Gastrocnemius medialis (tissue), 4 donors: ENCODE measurements at regions not wholly inside any gene's neighbourhood (a gene's known extent, or its start where the extent isn't known, plus 50 kb on each side); places are given as distances from the start of the nearest gene placed in this dataset.

Experiments used
- ATAC-seq, 2 donors: fragments of 150-250 bp; one replicate each; pipeline ENCODE4 v1.9.1; 2016
- DNase-seq, 2 donors: peaks; one replicate each; pipeline ENCODE4 v3.0.0-alpha.2; 2019
- H3K27ac ChIP-seq, 4 donors: fragments of 200-600 bp; sonication (generic); 1 replicate in 1 of 4; 2 replicates in 3 of 4; pipeline ENCODE4 v1.5.1; 2016 to 2018; ENCODE audit warnings: mild to moderate bottlenecking in 2 of 4, moderate library complexity in 1 of 4
- H3K27me3 ChIP-seq, 3 donors: fragments of 200-600 bp; sonication (generic) in 2 of 3; 1 replicate in 1 of 3; 2 replicates in 2 of 3; pipeline versions ENCODE4 v1.5.1 to v1.6.0; 2016 to 2019; ENCODE audit warnings: mild to moderate bottlenecking in 1 of 3, moderate library complexity in 1 of 3
- H3K36me3 ChIP-seq, 2 donors: fragments of 200-600 bp; sonication (generic) in 1 of 2; one replicate each; pipeline ENCODE4 v1.5.1; 2017 to 2018
- H3K4me1 ChIP-seq, 2 donors: fragments of 200-600 bp; sonication (generic) in 1 of 2; one replicate each; pipeline ENCODE4 v1.5.1; 2016 to 2017; ENCODE audit warnings: mild to moderate bottlenecking in 2 of 2
- H3K4me3 ChIP-seq, 4 donors: fragments of 200-600 bp; sonication (generic) in 3 of 4; 1 replicate in 1 of 4; 2 replicates in 3 of 4; pipeline ENCODE4 v1.5.1; 2016 to 2019; ENCODE audit warnings: mild to moderate bottlenecking in 2 of 4
- H3K9me3 ChIP-seq, 3 donors: fragments of 200-600 bp; sonication (generic) in 2 of 3; 1 replicate in 1 of 3; 2 replicates in 2 of 3; pipeline ENCODE4 v1.5.1; 2016 to 2019
- POLR2A ChIP-seq, 2 donors: fragments of 450-650 bp; IDR thresholded peaks; one replicate each; pipeline ENCODE4 v1.6.1; 2017; ENCODE audit warnings: antibody characterized with exemption in 2 of 2, mild to moderate bottlenecking in 2 of 2, moderate library complexity in 2 of 2
- in situ Hi-C, 4 donors: fragments of 200-750 bp; cut with MboI; loops; one replicate each; pipeline versions ENCODE4 v1.15.0 to v1.8.0; 2017; ENCODE audit warnings: low sequenced_read_pairs in 4 of 4
- intact Hi-C: fragments of 100-400 bp; cut with DNase I; formaldehyde crosslinking; loops from one replicate; pipeline ENCODE4 v1.15.1; 2023; ENCODE audit warnings: low total_unique reads
- TF ChIP-seq, protein P1 (sequence below), 5 experiments: fragments of 450-650 bp in 3 of 5; fragments of 200-600 bp in 2 of 5; sonication (generic) in 2 of 5; IDR thresholded peaks in 4 of 5; conservative IDR thresholded peaks in 1 of 5; 1 replicate in 4 of 5; 2 replicates in 1 of 5; pipeline ENCODE4 v1.5.1; 2016 to 2019; ENCODE audit warnings: antibody characterized with exemption in 5 of 5, mild to moderate bottlenecking in 3 of 5, moderate library complexity in 3 of 5

DNA sequence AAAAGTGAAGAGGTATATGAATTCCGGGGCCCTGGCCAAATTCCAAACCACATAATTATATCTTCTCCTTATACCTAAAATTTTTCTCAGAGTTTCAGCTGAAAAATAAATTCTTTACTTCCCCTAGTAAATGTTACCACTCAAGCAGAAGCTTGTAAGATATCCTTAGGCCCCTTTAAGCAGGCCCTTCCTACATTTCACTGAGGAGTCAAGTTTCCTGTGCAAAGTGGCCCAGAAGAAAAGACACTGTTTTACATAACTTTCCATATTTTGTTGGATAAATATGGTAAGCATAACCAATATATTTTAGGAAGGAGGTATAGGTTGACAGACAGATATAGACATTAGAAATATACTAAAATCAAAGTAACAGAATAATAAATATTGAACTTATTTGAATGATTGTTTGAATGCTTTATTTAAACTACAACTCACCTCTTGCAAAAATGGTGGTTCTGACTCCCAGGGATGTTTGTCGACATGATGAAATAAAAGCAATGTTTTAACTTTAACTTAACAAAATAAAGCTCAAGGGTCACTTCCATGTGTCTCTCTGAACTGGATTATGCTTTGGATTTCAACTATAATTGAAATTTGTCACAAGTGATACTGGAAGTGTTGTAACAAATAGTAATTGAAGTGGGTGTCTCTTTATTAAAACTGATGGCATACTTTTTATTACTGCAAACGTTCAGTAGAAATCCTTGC is 141.2 kb downstream of the SPRY2 start:
- TF ChIP-seq, protein P1, sequence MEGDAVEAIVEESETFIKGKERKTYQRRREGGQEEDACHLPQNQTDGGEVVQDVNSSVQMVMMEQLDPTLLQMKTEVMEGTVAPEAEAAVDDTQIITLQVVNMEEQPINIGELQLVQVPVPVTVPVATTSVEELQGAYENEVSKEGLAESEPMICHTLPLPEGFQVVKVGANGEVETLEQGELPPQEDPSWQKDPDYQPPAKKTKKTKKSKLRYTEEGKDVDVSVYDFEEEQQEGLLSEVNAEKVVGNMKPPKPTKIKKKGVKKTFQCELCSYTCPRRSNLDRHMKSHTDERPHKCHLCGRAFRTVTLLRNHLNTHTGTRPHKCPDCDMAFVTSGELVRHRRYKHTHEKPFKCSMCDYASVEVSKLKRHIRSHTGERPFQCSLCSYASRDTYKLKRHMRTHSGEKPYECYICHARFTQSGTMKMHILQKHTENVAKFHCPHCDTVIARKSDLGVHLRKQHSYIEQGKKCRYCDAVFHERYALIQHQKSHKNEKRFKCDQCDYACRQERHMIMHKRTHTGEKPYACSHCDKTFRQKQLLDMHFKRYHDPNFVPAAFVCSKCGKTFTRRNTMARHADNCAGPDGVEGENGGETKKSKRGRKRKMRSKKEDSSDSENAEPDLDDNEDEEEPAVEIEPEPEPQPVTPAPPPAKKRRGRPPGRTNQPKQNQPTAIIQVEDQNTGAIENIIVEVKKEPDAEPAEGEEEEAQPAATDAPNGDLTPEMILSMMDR (IDR thresholded peaks at IDR 0.05 in 4 of 5, conservative IDR thresholded peaks at IDR 0.05 in 1 of 5): no peak
- no peak for TF ChIP-seq POLR2A (IDR thresholded peaks at IDR 0.05)
- in situ Hi-C loops (no loop called here), intact Hi-C loops (no loop called here)
- no peaks in the 10 kb centered on the region for H3K9me3 ChIP-seq
- no peaks in the 10 kb centered on the region for H3K27me3 ChIP-seq
- no peak overlapping the region for H3K27ac ChIP-seq
- H3K4me3 ChIP-seq: no peak overlapping the region
- ATAC-seq (no peak), DNase-seq (no peak)
- H3K4me1 ChIP-seq: no peaks in the 10 kb centered on the region
- H3K36me3 ChIP-seq: no peaks in the 10 kb centered on the region

DNA sequence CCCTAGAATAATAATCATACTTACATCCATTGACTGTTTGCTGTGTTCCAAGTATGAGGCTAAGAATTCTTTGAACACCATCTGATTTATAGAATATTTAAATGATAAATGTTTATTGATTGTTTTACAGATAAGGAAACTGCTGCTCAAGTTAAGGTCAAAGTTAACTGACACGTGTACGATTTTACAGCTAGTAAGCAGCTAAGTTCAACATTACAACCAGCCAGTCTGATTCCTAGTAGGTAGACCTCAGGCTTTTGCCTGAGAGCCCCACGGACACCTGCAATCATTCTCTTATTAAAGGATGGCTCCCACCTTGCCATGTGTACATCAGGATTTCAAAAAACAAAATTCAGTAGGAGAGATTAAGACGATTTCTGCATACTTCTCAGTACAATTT is 141.9 kb downstream of the SPRY2 start:
- ATAC-seq (no peak), DNase-seq (no peak)
- TF ChIP-seq POLR2A (IDR thresholded peaks at IDR 0.05): no peak
- TF ChIP-seq, protein P1 (IDR thresholded peaks at IDR 0.05 in 4 of 5, conservative IDR thresholded peaks at IDR 0.05 in 1 of 5): no peak
- Histone ChIP-seq H3K4me3 (no peak overlapping the region), H3K4me1 (no peaks in the 10 kb centered on the region), H3K9me3 (no peaks in the 10 kb centered on the region), H3K36me3 (no peaks in the 10 kb centered on the region), H3K27me3 (no peaks in the 10 kb centered on the region), H3K27ac (no peak overlapping the region)
- intact Hi-C loops: no loop called here
- in situ Hi-C loops: no loop called here

DNA sequence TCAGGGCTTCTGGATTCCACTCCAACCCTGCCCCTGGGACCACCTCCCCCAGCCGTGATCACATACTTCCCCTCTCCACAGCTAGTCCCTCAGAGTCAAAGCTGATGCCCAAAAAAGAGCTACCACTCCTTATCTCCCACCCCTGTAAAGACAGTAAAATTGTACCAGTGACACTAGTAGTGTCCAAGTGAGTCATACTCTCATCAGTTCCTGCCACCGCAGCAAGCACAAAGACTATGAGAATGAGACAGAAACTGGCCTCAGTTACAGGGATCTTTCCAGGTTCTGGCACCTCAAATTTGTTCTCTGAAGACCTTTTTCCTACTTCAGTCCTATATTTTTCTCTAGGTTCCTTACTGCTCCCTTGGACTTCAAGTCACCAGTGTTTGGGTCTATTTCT is 144.2 kb downstream of the SPRY2 start:
- Histone ChIP-seq H3K36me3 (no peaks in the 10 kb centered on the region), H3K27ac (no peak overlapping the region), H3K27me3 (no peaks in the 10 kb centered on the region), H3K4me3 (no peak overlapping the region), H3K4me1 (no peaks in the 10 kb centered on the region), H3K9me3 (no peaks in the 10 kb centered on the region)
- ATAC-seq (no peak), DNase-seq (no peak)
- TF ChIP-seq POLR2A (IDR thresholded peaks at IDR 0.05): no peak
- TF ChIP-seq, protein P1 (IDR thresholded peaks at IDR 0.05 in 4 of 5, conservative IDR thresholded peaks at IDR 0.05 in 1 of 5): no peak
- intact Hi-C loops (no loop called here), in situ Hi-C loops (no loop called here)

DNA sequence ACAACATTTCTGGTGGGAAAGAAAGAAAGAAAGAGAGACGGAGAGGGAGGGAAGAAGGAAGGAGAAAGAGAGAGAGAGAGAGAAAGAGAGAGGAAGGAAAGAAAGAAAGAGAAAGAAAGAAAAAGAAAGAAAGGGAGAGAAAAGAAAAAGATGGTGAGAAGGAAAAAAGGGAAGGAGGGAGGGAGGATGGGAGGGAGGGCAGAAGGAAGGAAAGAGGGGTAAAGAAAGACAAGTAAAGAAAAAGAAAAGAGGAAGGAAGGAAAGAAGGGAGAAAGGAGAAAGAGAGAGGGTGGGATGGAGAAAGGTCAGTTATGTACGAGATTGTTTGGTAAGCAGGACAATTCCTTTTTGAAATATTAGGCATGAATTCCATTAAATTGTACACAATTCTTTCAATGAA is 145.3 kb downstream of the SPRY2 start:
- Histone ChIP-seq H3K9me3 (no peaks in the 10 kb centered on the region), H3K4me3 (no peak overlapping the region), H3K36me3 (no peaks in the 10 kb centered on the region), H3K27ac (no peak overlapping the region), H3K27me3 (no peaks in the 10 kb centered on the region), H3K4me1 (no peaks in the 10 kb centered on the region)
- intact Hi-C loops (no loop called here), in situ Hi-C loops (no loop called here)
- ATAC-seq: no peak
- DNase-seq: no peak
- no peak for TF ChIP-seq POLR2A (IDR thresholded peaks at IDR 0.05)
- TF ChIP-seq, protein P1 (IDR thresholded peaks at IDR 0.05 in 4 of 5, conservative IDR thresholded peaks at IDR 0.05 in 1 of 5): no peak
